ENCODE measurements at regions not wholly inside any gene's neighbourhood (a gene's known extent, or its start where the extent isn't known, plus 50 kb on each side); places are given as distances from the start of the nearest gene placed in this dataset.

DNA sequence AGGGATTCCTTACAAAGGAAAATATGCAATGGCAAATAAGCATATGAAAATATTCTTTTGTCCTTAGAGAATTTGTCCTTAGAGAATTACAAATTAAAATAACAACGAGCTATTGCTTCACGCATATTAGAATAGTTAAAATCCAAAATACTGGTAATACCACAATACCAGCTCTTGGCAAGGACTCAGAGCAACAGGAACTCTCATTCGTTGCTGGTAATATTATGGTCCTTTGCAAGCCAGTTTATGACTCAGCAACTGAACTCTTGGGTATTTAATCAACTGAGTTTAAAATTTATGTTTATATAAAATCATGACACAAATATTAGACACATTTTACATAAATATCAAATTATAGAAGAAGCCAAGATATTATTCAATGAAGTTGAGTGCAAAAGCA, 1730.4 kb downstream of the SI start:
- Histone ChIP-seq H3K9me3 (peaks cover 0 to 8% (median 0%) of the 10 kb centered on the region in 12 donors), H3K4me3 (no peak overlapping the region), H3K27ac (no peak overlapping the region), H3K27me3 (no peaks in the 10 kb centered on the region), H3K36me3 (no peaks in the 10 kb centered on the region), H3K4me1 (no peaks in the 10 kb centered on the region)
- DNase-seq (no peak), ATAC-seq (no peak)
- TF ChIP-seq, protein P1, sequence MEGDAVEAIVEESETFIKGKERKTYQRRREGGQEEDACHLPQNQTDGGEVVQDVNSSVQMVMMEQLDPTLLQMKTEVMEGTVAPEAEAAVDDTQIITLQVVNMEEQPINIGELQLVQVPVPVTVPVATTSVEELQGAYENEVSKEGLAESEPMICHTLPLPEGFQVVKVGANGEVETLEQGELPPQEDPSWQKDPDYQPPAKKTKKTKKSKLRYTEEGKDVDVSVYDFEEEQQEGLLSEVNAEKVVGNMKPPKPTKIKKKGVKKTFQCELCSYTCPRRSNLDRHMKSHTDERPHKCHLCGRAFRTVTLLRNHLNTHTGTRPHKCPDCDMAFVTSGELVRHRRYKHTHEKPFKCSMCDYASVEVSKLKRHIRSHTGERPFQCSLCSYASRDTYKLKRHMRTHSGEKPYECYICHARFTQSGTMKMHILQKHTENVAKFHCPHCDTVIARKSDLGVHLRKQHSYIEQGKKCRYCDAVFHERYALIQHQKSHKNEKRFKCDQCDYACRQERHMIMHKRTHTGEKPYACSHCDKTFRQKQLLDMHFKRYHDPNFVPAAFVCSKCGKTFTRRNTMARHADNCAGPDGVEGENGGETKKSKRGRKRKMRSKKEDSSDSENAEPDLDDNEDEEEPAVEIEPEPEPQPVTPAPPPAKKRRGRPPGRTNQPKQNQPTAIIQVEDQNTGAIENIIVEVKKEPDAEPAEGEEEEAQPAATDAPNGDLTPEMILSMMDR (IDR thresholded peaks at IDR 0.05), result no peak
- no peak for TF ChIP-seq POLR2A (IDR thresholded peaks at IDR 0.05)
- 72 to 76% (median 74%) methylated on average over 3 of the region's 3 CpGs for WGBS, 4 donors
- intact Hi-C loops (cut with DNase I), result no loop called here

DNA sequence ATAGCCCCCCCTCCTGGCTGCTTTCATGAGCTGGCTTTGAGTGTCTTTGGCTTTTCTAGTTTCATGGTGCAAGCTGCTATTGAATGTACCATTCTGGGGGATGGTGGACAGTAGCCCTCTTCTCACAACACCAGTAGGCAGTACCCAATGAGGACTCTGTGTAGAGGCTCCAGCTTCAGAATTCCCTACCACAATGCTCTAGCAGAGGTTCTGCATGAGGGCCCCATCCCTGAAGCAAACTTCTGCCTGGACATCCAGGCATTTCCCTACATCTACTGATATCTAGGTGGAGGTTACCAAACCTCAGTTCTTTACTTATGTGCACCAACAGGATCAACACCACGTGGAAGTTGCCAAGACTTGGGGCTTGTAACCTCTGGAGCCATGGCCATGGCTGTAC, 1742.9 kb downstream of the SI start:
- no peaks in the 10 kb centered on the region for H3K4me1 ChIP-seq
- no peaks in the 10 kb centered on the region for H3K27me3 ChIP-seq
- DNase-seq (no peak), ATAC-seq (no peak)
- TF ChIP-seq POLR2A (IDR thresholded peaks at IDR 0.05), result no peak
- TF ChIP-seq, protein P1 (IDR thresholded peaks at IDR 0.05), result no peak
- no peak overlapping the region for H3K27ac ChIP-seq
- intact Hi-C loops (cut with DNase I), result no loop called here
- H3K4me3 ChIP-seq, result no peak overlapping the region
- 41 to 63% (median 53%) methylated on average over 1 of the region's 1 CpG for WGBS, 4 donors
- peaks cover 0 to 17% (median 0%) of the 10 kb centered on the region in 12 donors for H3K9me3 ChIP-seq
- no peaks in the 10 kb centered on the region for H3K36me3 ChIP-seq

DNA sequence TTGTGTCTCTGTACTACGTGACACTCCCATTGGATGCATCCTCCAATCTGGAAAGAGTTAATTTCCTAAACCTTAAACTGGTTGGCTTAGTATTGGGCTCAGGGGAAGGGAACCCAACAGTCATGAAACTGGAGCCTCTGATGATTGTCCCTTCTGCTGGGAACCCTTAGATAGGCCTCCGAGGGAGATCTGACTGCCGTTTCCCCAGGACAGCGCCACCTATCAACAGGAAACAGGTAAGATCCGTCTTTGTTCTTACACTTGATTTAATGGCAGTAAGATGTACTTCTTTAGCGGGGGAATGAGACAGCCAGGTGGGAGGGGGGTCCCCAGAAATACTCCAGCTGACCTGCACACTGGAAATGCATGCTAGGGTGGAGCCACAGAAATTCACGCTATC, 1749.6 kb downstream of the SI start:
- Histone ChIP-seq H3K9me3 (peaks cover 0 to 31% (median 0%) of the 10 kb centered on the region in 12 donors), H3K27me3 (no peaks in the 10 kb centered on the region), H3K4me3 (no peak overlapping the region), H3K27ac (no peak overlapping the region), H3K36me3 (no peaks in the 10 kb centered on the region), H3K4me1 (no peaks in the 10 kb centered on the region)
- WGBS, 4 donors, result 63 to 79% (median 70%) methylated on average over 7 of the region's 7 CpGs
- intact Hi-C loops (cut with DNase I), result no loop called here
- no peak for TF ChIP-seq POLR2A (IDR thresholded peaks at IDR 0.05)
- TF ChIP-seq, protein P1 (IDR thresholded peaks at IDR 0.05), result no peak
- ATAC-seq (no peak), DNase-seq (no peak)

DNA sequence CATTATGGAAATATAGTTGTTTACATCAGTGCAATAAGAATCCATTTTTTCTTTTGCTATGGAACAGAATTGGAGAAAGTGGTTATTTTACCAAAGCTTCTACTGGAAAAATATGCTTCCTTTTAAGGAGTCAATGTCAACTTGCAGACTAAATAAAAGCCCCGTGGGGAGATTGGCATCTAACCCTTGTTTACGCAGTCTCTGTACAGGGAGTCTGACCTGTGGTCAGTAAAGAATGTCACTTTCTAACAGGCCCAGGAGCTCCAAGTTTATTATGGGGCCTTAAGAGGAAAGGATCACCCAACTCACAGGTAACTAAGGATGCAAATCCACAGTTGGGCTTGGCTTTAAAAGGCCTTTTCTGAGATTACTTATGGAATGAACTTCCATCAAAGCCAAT, 1751.2 kb downstream of the SI start:
- ATAC-seq (no peak), DNase-seq (no peak)
- 59 to 78% (median 74%) methylated on average over 2 of the region's 2 CpGs for WGBS, 4 donors
- H3K4me1 ChIP-seq, result no peaks in the 10 kb centered on the region
- H3K4me3 ChIP-seq, result no peak overlapping the region
- peaks cover 0 to 39% (median 0%) of the 10 kb centered on the region in 12 donors for H3K9me3 ChIP-seq
- H3K36me3 ChIP-seq, result no peaks in the 10 kb centered on the region
- intact Hi-C loops (cut with DNase I), result no loop called here
- no peak for TF ChIP-seq POLR2A (IDR thresholded peaks at IDR 0.05)
- TF ChIP-seq, protein P1 (IDR thresholded peaks at IDR 0.05), result no peak
- no peak overlapping the region for H3K27ac ChIP-seq
- no peaks in the 10 kb centered on the region for H3K27me3 ChIP-seq

All from heart left ventricle (tissue), 16 donors.